OCI-M1 (cell line): ENCODE measurements at regions not wholly inside any gene's neighbourhood (a gene's known extent, or its start where the extent isn't known, plus 50 kb on each side); places are given as distances from the start of the nearest gene placed in this dataset.

Source experiments
- DNase-seq: peaks from one replicate; lab custom pipeline; 2025; lab: John Stamatoyannopoulos, UW

GRCh38 chr2:222797871-222798270 lies 63.0 kb upstream of the ACSL3 start:
- DNase-seq: peak; percentile 44

GRCh38 chr2:222798528-222798927 lies 62.3 kb upstream of the ACSL3 start:
- no peak for DNase-seq

- DNase-seq: no peak
Observed at GRCh38 chr2:222799262-222799918, 61.4 kb upstream of the ACSL3 start.

- no peak for DNase-seq
Observed at GRCh38 chr2:222802514-222803196, 58.2 kb upstream of the ACSL3 start.

- no peak for DNase-seq
Observed at GRCh38 chr2:222804351-222804750, 56.5 kb upstream of the ACSL3 start.

- peak; percentile 92 for DNase-seq
Observed at GRCh38 chr2:222805591-222806304, 55.1 kb upstream of the ACSL3 start.

GRCh38 chr2:222806526-222807137 lies 54.2 kb upstream of the ACSL3 start:
- peak; percentile 26 for DNase-seq

GRCh38 chr2:222807431-222807830 lies 53.4 kb upstream of the ACSL3 start:
- no peak for DNase-seq

GRCh38 chr2:222809582-222809981 lies 51.3 kb upstream of the ACSL3 start:
- DNase-seq: no peak

GRCh38 chr2:222810044-222810443 lies 50.8 kb upstream of the ACSL3 start:
- no peak for DNase-seq
